NCI-H82 treated with DMSO at 0.1 percent for 48 hours (cell line): ENCODE measurements at regions not wholly inside any gene's neighbourhood (a gene's known extent, or its start where the extent isn't known, plus 50 kb on each side); places are given as distances from the start of the nearest gene placed in this dataset.
"Not testable (repeated sequence)": the region's sequence is repeated elsewhere in the genome, so short reads cannot be mapped to it uniquely, and the experiment has no call there.

Experiments
- DNase-seq: peaks from one replicate; lab custom pipeline; 2025; ENCODE audit not compliant: unreplicated experiment; lab: John Stamatoyannopoulos, UW

- DNase-seq: peak; percentile 16
Observed at GRCh38 chr3:127443581-127444375, 146.8 kb downstream of the TPRA1 start.

GRCh38 chr3:127442506-127442905 lies 148.0 kb downstream of the TPRA1 start:
- no peak for DNase-seq

- DNase-seq: peak; percentile 98
Observed at GRCh38 chr3:127441764-127442163, 148.8 kb downstream of the TPRA1 start.

- DNase-seq: no peak
Observed at GRCh38 chr3:127440384-127440783, 150.1 kb downstream of the TPRA1 start.

- DNase-seq: no peak
Observed at GRCh38 chr3:127439621-127440020, 150.9 kb downstream of the TPRA1 start.

- no peak for DNase-seq
Observed at GRCh38 chr3:127438951-127439350, 151.1 kb upstream of the PRR20G start.

GRCh38 chr3:127438371-127438770 lies 150.5 kb upstream of the PRR20G start:
- no peak for DNase-seq

GRCh38 chr3:127435299-127435698 lies 147.5 kb upstream of the PRR20G start:
- not testable (repeated sequence) for DNase-seq

- DNase-seq: peak; percentile 83
Observed at GRCh38 chr3:127431066-127431465, 143.2 kb upstream of the PRR20G start.

GRCh38 chr3:127428344-127428997 lies 140.6 kb upstream of the PRR20G start:
- DNase-seq: no peak

- no peak for DNase-seq
Observed at GRCh38 chr3:127427666-127428065, 139.8 kb upstream of the PRR20G start.

- no peak for DNase-seq
Observed at GRCh38 chr3:127427156-127427555, 139.3 kb upstream of the PRR20G start.

GRCh38 chr3:127426444-127427153 lies 138.8 kb upstream of the PRR20G start:
- DNase-seq: no peak

- DNase-seq: no peak
Observed at GRCh38 chr3:127425505-127426443, 137.9 kb upstream of the PRR20G start.

- no peak for DNase-seq
Observed at GRCh38 chr3:127424766-127425504, 137.1 kb upstream of the PRR20G start.

GRCh38 chr3:127423856-127424765 lies 136.3 kb upstream of the PRR20G start:
- DNase-seq: no peak

GRCh38 chr3:127422663-127423375 lies 135.0 kb upstream of the PRR20G start:
- DNase-seq: no peak

- DNase-seq: no peak
Observed at GRCh38 chr3:127421943-127422662, 134.3 kb upstream of the PRR20G start.
